NCI-H1105 (cell line): ENCODE measurements at regions not wholly inside any gene's neighbourhood (a gene's known extent, or its start where the extent isn't known, plus 50 kb on each side); places are given as distances from the start of the nearest gene placed in this dataset.

Source experiments
- DNase-seq: peaks from one replicate; lab custom pipeline; 2025; lab: John Stamatoyannopoulos, UW

DNA sequence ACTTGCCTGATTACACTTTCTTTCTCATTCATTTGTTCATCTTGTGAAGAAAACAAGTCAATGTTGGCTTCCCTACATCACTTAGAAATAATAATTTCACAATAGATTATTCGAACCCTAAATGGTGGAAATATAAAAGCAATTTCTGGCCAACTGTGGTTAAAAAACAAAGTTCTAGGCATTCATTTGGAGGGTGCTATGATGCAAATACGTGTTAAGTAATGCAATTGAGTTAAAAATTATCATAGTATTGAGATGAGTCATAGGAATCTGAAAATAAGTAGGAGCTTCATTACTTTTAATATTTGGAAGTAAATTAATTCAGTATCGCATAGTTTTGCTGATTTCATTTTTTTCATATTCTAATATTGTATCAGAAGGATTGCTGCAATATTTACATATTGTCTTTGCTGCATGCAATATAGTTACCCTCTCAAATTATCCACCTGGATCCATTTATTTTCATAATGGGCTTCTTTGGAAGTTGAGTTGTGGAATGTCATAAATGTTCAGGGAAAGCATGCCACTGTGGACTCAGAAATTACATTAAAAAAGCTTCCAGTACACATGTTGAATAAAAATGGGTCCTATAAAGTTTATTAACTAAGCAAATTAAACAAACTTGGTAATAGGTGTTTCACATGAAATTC lies 647.7 kb upstream of the WWC1 start:
- DNase-seq, result no peak

DNA sequence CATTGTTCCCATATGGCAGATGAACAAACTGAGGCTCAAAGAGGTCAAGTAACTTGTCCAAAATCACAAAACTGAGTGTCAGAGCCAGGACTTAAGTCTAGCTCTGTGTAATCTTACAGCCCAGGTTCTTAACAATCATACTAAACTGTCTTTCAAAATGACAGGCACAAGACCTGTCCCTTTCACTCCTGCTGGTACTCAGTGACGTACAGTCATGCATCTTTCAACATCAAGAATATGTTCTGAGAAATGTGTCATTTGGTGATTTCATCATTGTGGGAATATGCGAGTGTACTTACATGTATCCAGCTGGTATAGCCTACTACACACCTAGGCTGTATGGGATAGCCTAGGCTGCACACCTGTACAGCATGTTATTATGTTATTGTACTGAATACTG lies 646.8 kb upstream of the WWC1 start:
- DNase-seq, result no peak

DNA sequence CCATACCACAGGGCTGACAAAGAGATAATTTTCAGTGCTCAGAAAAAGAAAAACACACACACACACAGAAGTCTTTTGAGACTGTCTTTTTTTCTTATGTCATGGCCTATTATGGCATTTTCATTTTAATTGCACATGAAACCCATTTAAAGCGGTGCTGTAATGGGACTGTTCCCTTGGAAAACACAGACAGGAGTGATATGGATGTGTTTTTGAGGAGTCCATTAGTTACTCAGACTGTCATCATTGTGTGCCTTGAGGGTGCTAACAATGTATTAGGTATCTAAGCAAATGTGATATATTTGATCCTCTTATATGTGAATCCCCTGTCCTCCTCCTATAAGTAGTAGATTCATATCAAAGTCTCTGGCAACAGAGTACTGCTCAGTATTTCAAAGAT lies 642.0 kb upstream of the WWC1 start:
- no peak for DNase-seq

- no peak for DNase-seq
These were observed 638.8 kb upstream of the WWC1 start for GRCh38 chr5:167652690-167653089.

- DNase-seq, result no peak
These were observed 637.8 kb upstream of the WWC1 start for GRCh38 chr5:167653645-167654106.

DNA sequence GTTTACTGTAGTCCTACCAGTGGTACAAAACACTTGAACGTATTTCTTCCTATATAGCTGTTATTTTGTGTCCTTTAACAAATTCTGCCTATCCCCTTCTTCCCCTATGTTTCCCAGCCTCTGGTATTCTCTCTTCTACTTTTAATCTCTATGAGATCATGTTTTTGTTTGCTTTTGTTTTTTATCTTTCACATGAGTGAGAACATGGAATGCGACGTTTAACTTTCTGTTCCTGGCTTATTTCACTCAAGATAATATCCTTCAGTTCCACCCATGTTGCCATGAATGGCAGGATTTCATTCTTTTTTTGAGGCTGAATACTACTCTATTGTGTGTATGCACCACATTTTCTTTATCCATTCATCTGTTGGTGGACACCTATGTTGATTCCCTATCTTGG lies 634.4 kb upstream of the WWC1 start:
- no peak for DNase-seq

GRCh38 chr5:167658889-167659288 lies 632.6 kb upstream of the WWC1 start:
- no peak for DNase-seq

DNA sequence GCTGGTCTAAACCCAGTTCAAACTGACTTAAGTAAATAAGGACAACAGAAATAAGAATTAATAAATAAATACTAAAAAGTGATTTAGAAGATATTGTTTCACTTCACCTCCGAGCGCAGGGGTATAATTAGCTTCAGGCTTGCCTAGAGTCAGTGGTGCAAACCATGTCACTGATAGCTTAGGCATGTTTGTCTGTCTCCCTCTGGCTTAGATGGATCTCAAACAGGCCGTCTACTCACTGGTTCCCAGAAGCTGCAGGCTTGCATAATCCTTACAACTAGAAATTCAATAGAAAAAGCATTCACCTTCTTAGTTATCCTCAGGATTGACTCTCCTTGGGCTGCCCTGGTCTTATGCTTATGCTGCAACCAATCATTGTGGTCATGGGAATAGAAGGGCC lies 629.8 kb upstream of the WWC1 start:
- no peak for DNase-seq

- no peak for DNase-seq
These were observed 627.1 kb upstream of the WWC1 start for GRCh38 chr5:167664222-167664804.

GRCh38 chr5:167665841-167666375 lies 625.5 kb upstream of the WWC1 start:
- no peak for DNase-seq

- no peak for DNase-seq
These were observed 620.3 kb upstream of the WWC1 start for GRCh38 chr5:167671176-167671575.

GRCh38 chr5:167673942-167674341 lies 617.5 kb upstream of the WWC1 start:
- no peak for DNase-seq

DNA sequence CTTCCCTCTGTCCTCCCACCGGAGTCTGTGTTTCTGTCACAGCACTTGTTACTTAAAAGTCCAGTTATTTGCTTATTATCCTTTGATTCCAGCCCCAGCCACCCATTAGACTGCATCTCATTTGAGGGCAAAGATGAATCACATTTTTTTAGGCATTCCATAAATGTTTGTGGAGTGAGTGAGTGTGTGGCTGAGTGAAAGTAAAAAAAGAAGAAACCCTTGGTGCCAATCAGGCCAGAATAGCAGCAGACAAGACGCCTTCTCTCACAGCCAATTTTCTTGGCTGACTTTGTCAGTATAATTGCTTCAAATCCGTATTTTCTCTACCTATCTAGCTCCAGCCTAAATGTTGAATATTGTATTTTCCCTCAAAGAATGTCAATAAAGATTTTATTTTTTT lies 613.0 kb upstream of the WWC1 start:
- DNase-seq, result no peak

GRCh38 chr5:167684251-167684650 lies 607.2 kb upstream of the WWC1 start:
- DNase-seq, result no peak

DNA sequence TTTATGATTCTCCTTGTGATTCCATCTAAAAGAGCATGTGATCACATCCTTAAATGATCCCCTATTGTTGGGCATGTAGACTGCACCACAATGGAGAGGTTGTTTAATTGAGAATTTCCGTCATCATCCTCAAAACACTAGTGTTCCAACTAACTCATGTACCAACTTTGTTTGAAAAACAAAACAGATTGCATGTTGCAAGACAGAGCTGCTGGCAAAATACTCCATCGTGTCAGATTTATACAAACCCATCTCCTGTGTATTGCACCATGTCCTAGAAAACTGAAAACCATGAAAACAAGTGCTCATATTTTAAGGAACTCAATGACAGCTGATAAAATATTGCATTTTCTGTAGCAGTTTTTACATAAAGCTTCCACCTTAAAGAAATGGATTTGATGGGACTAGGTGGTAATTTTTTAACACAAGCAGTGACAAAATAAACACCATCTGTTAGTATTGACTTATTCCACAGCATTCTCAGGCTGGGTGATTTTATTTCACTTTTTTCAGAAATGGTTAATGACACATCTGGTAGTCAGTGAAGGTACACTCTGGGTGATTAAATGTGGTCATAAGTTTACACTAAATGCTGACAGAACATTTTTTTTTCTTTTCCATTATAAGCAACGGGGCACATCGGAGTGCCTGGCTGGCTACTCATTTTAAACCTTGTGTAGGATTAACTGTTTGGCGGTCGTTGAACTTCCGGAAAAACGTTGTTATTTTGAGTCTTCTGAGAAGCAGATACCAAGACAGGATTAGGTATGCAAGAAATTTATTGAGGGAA lies 602.9 kb upstream of the WWC1 start:
- DNase-seq, result no peak

- no peak for DNase-seq
These were observed 596.9 kb upstream of the WWC1 start for GRCh38 chr5:167694325-167695147.

DNA sequence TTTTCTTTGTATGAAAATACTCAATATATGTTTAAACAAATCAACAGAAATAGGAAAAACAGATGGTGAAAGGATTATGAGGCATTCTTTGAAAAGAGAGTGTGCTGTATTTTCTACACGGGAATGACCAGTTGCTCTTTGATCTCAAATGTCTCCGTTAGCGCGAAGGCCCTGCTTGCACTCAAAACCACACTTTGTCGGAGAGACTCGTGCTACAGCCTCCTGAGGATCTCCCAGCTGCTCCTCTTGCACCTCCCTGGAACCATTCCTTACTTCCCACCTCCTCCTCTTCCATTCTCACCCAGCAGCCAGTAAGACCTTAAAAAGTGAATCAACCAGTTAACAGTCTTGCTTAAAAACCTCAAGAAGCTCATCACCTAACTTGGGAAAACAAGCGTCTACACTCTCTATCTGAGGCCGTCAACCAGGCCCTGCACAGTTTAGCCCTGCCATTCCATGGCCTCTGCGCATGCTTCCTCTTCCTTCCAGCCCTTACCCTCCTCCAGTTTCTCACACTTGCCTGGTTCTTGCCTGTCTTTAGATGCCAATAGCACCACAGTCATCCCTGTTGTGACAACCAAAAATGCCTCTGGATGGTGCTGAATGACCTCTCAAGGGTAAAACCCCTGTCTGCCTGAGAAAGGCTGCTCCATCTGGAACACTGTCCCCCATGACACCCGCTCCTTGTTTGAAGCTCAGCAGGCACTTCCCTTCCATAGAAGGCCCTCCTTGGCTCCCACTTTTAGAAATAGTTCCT lies 594.7 kb upstream of the WWC1 start:
- DNase-seq, result no peak

DNA sequence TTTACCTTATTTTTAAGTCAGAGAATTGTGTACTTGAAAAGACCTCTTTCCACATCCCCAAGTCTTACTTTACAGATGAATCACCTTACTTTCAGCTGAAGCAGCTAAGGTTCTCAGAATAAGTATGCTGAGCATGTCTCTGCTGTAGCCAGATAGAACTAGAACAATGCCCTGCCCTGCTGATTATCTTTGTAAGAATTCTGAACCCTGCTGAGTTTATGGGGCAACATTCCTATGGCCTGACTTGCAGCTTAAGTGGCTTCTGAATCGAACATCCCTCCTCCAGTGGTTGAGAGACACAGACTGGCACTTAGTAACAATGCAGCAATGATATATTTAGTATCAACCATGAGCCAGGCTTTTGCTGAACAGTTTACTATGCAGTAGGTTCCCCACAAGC lies 592.0 kb upstream of the WWC1 start:
- DNase-seq, result no peak

DNA sequence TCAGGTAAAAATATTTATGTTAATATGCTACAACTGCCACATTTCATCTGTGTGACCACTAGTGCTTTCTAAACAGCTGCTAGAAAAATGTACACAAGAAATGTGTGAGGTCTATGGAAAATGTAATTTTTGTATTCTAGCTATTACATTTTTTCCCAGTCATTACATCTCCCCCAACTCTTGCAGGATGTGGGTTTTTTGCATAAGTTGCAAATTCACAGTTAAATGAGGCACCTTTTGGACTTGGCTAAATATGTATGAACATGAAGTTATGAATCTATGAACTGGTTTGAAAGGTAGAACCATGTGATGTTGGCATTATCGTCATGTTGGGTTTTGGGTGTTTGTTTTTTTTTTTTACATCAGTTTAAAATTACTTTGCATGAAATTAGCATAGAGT lies 590.4 kb upstream of the WWC1 start:
- DNase-seq, result no peak

DNA sequence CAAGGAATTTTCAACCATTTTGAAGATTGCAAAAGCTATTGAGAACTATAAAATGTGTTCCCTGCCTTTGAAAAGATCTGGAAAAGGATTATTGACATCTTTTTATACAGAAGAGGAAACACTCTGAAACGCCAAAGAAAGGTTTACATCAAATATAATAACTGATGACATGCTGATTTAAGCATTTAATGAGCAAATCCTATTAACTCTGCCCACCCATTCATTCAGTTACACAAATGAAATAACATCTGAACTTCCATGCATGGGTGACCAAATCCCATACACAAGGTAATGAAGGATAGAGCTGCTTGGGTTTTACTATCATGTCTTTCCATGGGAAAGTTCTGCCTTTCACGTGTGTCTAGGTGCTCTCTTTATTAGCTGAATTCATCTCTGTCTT lies 589.4 kb upstream of the WWC1 start:
- no peak for DNase-seq

DNA sequence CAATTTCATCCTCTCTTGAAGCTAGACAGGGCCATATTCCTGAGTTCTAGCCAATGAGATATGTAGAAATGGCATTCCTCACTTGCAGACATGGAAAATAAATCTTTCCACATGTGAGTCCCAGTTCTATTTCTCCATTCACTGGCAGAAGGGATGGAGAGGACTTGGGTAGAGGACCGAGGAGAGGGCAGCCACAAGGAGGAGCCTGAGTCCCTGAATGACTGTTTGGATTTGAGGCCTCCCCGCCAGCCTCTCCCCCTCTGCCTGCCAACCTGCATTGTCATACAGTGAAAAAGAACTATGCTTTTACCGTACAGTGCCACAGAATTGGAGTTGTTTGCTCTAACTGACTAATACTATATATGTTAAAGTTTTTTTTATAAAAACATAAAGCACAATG lies 583.0 kb upstream of the WWC1 start:
- DNase-seq, result no peak

DNA sequence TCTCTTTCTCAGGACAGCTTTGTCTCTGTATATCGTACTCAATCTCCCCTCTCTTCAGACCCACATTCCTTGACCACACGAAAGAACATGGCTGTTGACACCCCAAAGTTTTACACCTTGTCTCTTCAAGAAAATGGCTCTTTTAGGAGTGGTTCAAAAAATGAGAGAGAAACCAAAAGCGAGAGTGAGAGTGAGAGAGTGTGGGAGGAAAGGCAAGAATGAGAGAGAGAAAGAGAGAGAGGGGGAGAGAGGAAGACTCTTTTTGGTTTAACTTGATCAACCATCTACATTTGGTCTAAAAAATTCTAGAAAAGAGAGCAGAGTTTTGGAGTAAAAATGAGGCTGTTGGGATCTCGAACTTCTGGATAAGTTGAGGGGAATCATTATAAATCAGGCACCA lies 581.8 kb upstream of the WWC1 start:
- no peak for DNase-seq
